ENCODE measurements at regions not wholly inside any gene's neighbourhood (a gene's known extent, or its start where the extent isn't known, plus 50 kb on each side); places are given as distances from the start of the nearest gene placed in this dataset.

DNA sequence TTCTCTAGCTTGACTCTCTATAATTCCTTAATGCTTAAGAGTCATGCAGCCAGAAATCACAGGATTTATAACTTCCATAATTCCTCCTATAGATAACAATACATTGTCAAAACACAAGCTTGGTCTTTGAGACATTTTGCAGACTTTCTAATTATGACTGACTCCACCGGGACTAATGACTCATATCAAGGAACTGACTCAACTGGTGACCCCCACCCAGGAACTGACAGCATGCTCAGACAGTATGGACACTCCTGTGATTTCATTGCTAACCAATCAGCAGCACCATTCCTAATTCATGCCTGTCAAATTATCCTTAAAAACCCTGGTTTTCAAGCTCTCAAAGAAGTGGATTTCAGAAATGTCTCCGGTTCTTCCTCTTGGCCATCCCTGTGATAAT is 670.5 kb upstream of the IMPG1 start:
- Histone ChIP-seq H3K36me3 (no peaks in the 10 kb centered on the region), H3K27me3 (no peaks in the 10 kb centered on the region), H3K4me3 (no peak overlapping the region), H3K27ac (no peak overlapping the region), H3K4me1 (no peaks in the 10 kb centered on the region), H3K9me3 (peaks cover 0 to 21% (median 0%) of the 10 kb centered on the region in 4 donors)
- no peak for TF ChIP-seq POLR2A (IDR thresholded peaks at IDR 0.05)
- TF ChIP-seq, protein P1, sequence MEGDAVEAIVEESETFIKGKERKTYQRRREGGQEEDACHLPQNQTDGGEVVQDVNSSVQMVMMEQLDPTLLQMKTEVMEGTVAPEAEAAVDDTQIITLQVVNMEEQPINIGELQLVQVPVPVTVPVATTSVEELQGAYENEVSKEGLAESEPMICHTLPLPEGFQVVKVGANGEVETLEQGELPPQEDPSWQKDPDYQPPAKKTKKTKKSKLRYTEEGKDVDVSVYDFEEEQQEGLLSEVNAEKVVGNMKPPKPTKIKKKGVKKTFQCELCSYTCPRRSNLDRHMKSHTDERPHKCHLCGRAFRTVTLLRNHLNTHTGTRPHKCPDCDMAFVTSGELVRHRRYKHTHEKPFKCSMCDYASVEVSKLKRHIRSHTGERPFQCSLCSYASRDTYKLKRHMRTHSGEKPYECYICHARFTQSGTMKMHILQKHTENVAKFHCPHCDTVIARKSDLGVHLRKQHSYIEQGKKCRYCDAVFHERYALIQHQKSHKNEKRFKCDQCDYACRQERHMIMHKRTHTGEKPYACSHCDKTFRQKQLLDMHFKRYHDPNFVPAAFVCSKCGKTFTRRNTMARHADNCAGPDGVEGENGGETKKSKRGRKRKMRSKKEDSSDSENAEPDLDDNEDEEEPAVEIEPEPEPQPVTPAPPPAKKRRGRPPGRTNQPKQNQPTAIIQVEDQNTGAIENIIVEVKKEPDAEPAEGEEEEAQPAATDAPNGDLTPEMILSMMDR (IDR thresholded peaks at IDR 0.05), result no peak
- TF ChIP-seq POLR2AphosphoS5 (IDR thresholded peaks at IDR 0.05), result no peak
- no peak for TF ChIP-seq EP300 (IDR thresholded peaks at IDR 0.05)
- WGBS, 5 donors, result 83 to 96% (median 85%) methylated on average over 2 of the region's 2 CpGs
- DNase-seq, result no peak
- intact Hi-C loops (cut with DNase I; ENCODE audit: low total_unique reads), result no loop called here

DNA sequence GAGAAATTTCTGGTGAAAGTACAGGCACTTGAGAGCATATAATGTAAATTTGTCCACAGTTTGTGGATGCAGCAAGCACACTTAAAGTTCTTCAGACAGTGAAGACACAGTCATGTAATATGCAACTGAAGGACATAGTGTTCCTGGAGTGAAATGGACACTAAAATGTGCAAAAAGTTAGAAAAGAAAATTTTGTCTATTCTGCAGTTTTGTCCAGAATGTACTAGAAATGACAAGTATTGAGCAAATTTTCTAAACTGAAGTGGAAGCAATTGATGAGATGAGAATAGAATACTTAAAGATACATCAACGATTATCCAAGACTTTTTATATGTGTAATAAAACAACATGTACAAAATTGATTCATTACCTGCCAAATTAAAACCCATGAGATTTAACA is 647.0 kb upstream of the IMPG1 start:
- WGBS, 5 donors, result 72 to 92% (median 83%) methylated on average over 1 of the region's 1 CpG
- TF ChIP-seq EP300 (IDR thresholded peaks at IDR 0.05) (no peak), POLR2A (IDR thresholded peaks at IDR 0.05) (no peak), POLR2AphosphoS5 (IDR thresholded peaks at IDR 0.05) (no peak)
- TF ChIP-seq, protein P1 (IDR thresholded peaks at IDR 0.05), result no peak
- no peak overlapping the region for H3K4me3 ChIP-seq
- no peaks in the 10 kb centered on the region for H3K36me3 ChIP-seq
- no peaks in the 10 kb centered on the region for H3K27me3 ChIP-seq
- no peak for DNase-seq
- no peaks in the 10 kb centered on the region for H3K9me3 ChIP-seq
- H3K4me1 ChIP-seq, result no peaks in the 10 kb centered on the region
- intact Hi-C loops (cut with DNase I; ENCODE audit: low total_unique reads), result no loop called here
- no peak overlapping the region for H3K27ac ChIP-seq

DNA sequence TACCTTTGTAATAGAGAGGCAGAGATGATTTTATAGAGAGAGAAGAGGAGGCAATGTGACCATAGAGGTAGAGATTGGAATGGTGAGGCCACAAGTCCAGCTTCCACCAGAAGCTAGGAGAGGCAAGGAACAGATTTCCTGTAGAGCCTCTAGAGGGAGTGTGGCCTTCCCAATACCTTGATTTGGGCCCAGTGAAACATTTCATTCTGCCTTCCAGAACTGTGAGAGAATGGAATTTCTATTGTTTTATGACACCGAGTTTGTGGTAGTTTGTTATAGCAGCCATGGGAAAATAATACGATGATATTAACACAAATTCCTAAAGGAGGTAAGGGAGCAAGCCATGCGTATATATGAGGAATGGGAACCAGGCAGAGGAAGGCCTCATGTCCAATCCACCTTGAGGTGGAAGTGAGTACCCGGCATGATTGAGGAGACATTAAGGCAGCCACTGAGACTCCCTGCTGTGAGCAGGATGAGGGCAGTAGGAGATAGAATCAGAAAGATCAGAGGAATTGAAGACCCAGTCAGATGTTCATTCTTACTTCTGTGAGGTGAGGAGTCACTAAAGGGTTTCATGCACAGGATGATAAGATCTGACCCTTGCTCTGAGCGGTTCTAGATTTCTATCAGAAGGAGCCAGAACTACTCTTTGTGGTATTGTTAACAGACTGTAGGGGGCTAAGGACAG is 636.3 kb upstream of the IMPG1 start:
- intact Hi-C loops (cut with DNase I; ENCODE audit: low total_unique reads), result no loop called here
- no peak overlapping the region for H3K27ac ChIP-seq
- H3K9me3 ChIP-seq, result no peaks in the 10 kb centered on the region
- H3K36me3 ChIP-seq, result no peaks in the 10 kb centered on the region
- no peak overlapping the region for H3K4me3 ChIP-seq
- H3K4me1 ChIP-seq, result no peaks in the 10 kb centered on the region
- no peaks in the 10 kb centered on the region for H3K27me3 ChIP-seq
- WGBS, 5 donors, result 85 to 92% (median 88%) methylated on average over 5 of the region's 5 CpGs
- no peak for DNase-seq
- TF ChIP-seq, protein P1 (IDR thresholded peaks at IDR 0.05), result no peak

DNA sequence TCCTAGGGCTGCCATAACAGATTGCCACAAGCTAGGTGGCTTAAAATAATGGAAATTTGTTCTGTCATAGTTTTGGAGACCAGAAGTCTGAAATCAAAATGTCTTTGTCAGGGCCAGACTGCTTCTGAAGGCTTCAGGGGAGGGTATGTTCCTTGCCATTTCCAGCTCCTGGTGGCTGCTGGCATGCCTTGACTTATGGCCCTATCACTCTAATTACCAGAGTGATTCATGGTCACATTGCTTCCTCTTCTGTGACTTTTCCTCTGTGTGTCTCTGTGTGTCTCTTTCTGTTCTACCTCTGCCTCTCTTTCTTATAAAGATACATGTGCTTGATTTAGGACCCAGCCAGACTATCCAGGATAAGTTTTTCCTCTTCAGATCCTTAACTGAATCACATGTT is 635.2 kb upstream of the IMPG1 start:
- no peaks in the 10 kb centered on the region for H3K9me3 ChIP-seq
- DNase-seq, result no peak
- intact Hi-C loops (cut with DNase I; ENCODE audit: low total_unique reads), result no loop called here
- H3K27me3 ChIP-seq, result no peaks in the 10 kb centered on the region
- TF ChIP-seq EP300 (IDR thresholded peaks at IDR 0.05), result no peak
- no peak for TF ChIP-seq POLR2AphosphoS5 (IDR thresholded peaks at IDR 0.05)
- H3K27ac ChIP-seq, result no peak overlapping the region
- H3K4me3 ChIP-seq, result no peak overlapping the region
- H3K4me1 ChIP-seq, result no peaks in the 10 kb centered on the region
- H3K36me3 ChIP-seq, result no peaks in the 10 kb centered on the region

- DNase-seq, result peak in 1 of 2 donors; percentile 16
- Histone ChIP-seq H3K4me1 (no peaks in the 10 kb centered on the region), H3K27ac (no peak overlapping the region), H3K9me3 (no peaks in the 10 kb centered on the region), H3K4me3 (no peak overlapping the region), H3K36me3 (no peaks in the 10 kb centered on the region), H3K27me3 (no peaks in the 10 kb centered on the region)
- intact Hi-C loops (cut with DNase I; ENCODE audit: low total_unique reads), result no loop called here
- WGBS, 5 donors, result 11 to 34% (median 26%) methylated on average over 1 of the region's 1 CpG
- TF ChIP-seq EP300 (IDR thresholded peaks at IDR 0.05), result no peak
- TF ChIP-seq, protein P1 (IDR thresholded peaks at IDR 0.05), result no peak
- TF ChIP-seq POLR2AphosphoS5 (IDR thresholded peaks at IDR 0.05), result no peak
Measured at GRCh38 chr6:76706631-76707030, 634.2 kb upstream of the IMPG1 start.
